CD14-positive monocyte (primary cell): ENCODE measurements at regions not wholly inside any gene's neighbourhood (a gene's known extent, or its start where the extent isn't known, plus 50 kb on each side); places are given as distances from the start of the nearest gene placed in this dataset.

Experiments
- DNase-seq, 3 donors: peaks; one replicate each; pipeline ENCODE4 v3.0.0-alpha.2; 2011 to 2022
- H2AFZ ChIP-seq: 2 replicates; pipeline ENCODE4 v1.6.0; 2012; ENCODE audit warnings: mild to moderate bottlenecking, low read depth, low read length, inconsistent platforms; ENCODE audit not compliant: insufficient read depth, poor library complexity, severe bottlenecking
- H3K27ac ChIP-seq, 2 donors: 1 replicate in 1 of 2; 2 replicates in 1 of 2; pipeline ENCODE4 v1.5.1; 2012 to 2013; ENCODE audit warnings: low read length in 2 of 2, control low read depth in 1 of 2, inconsistent platforms in 1 of 2, low read depth in 1 of 2, mild to moderate bottlenecking in 1 of 2
- H3K27me3 ChIP-seq, 2 donors: one replicate each; pipeline versions ENCODE4 v1.6.0 to v1.6.1; 2011 to 2013; ENCODE audit warnings: low read length in 2 of 2; ENCODE audit not compliant: control insufficient read depth in 2 of 2, insufficient read depth in 2 of 2
- H3K36me3 ChIP-seq, 2 donors: replicated peaks in 1 of 2; 1 replicate in 1 of 2; 2 replicates in 1 of 2; pipeline versions ENCODE4 v1.5.1 to v1.6.1; 2012 to 2013; ENCODE audit warnings: low read length in 2 of 2, control low read depth in 1 of 2, inconsistent platforms in 1 of 2, mild to moderate bottlenecking in 1 of 2; ENCODE audit not compliant: insufficient read depth in 2 of 2, control insufficient read depth in 1 of 2
- H3K4me1 ChIP-seq, 2 donors: 1 replicate in 1 of 2; 2 replicates in 1 of 2; pipeline versions ENCODE4 v1.5.1 to v1.6.1; 2012 to 2013; ENCODE audit warnings: low read length in 2 of 2, control low read depth in 1 of 2, inconsistent platforms in 1 of 2, mild to moderate bottlenecking in 1 of 2, moderate library complexity in 1 of 2; ENCODE audit not compliant: insufficient read depth in 2 of 2, control insufficient read depth in 1 of 2
- H3K4me2 ChIP-seq: replicated peaks from 2 replicates; pipeline ENCODE3; 2012; ENCODE audit warnings: low read length, moderate library complexity, mild to moderate bottlenecking; ENCODE audit not compliant: poor library complexity, severe bottlenecking; ENCODE audit errors: extremely low read depth
- H3K4me3 ChIP-seq, 3 experiments: fragments of 200-600 bp in 1 of 3; sonication (generic) in 1 of 3; replicated peaks in 1 of 3; 1 replicate in 2 of 3; 2 replicates in 1 of 3; pipeline ENCODE4 v1.5.1; 2011 to 2013; ENCODE audit warnings: low read length in 3 of 3, mild to moderate bottlenecking in 3 of 3, control low read depth in 2 of 3, low read depth in 2 of 3, inconsistent platforms in 1 of 3, moderate library complexity in 1 of 3
- H3K79me2 ChIP-seq: 2 replicates; pipeline ENCODE4 v1.6.0; 2012; ENCODE audit warnings: mild to moderate bottlenecking, control low read depth, inconsistent platforms, low read length, moderate library complexity; ENCODE audit not compliant: insufficient read depth
- H3K9ac ChIP-seq: 2 replicates; pipeline ENCODE4 v1.6.0; 2017; ENCODE audit warnings: low read length, mild to moderate bottlenecking; ENCODE audit not compliant: insufficient read depth, poor library complexity, severe bottlenecking
- H3K9me3 ChIP-seq, 2 donors: replicated peaks in 1 of 2; 1 replicate in 1 of 2; 2 replicates in 1 of 2; pipeline versions ENCODE4 v1.5.1 to v1.6.1; 2012 to 2013; ENCODE audit warnings: low read length in 2 of 2, control low read depth in 1 of 2; ENCODE audit not compliant: control insufficient read depth in 1 of 2, insufficient read depth in 1 of 2
- H4K20me1 ChIP-seq: 2 replicates; pipeline ENCODE4 v1.6.0; 2012; ENCODE audit warnings: mild to moderate bottlenecking, low read length, control low read depth, moderate library complexity; ENCODE audit not compliant: insufficient read depth
- H3K27ac Mint-ChIP-seq, 7 donors: one replicate each; pipeline ENCODE4 v1.8.0; 2020; ENCODE audit warnings: mild to moderate bottlenecking in 7 of 7, mixed read lengths in 7 of 7, moderate library complexity in 6 of 7, inconsistent platforms in 2 of 7
- H3K27me3 Mint-ChIP-seq, 3 donors: one replicate each; pipeline ENCODE4 v1.8.0; 2021 to 2022; ENCODE audit warnings: low read depth in 3 of 3, mild to moderate bottlenecking in 3 of 3, mixed read lengths in 3 of 3, moderate library complexity in 3 of 3, inconsistent platforms in 1 of 3
- H3K36me3 Mint-ChIP-seq, 2 donors: one replicate each; pipeline ENCODE4 v1.8.0; 2020; ENCODE audit warnings: mixed read lengths in 2 of 2, inconsistent platforms in 1 of 2, mild to moderate bottlenecking in 1 of 2
- H3K4me1 Mint-ChIP-seq: one replicate; pipeline ENCODE4 v1.8.0; 2020; ENCODE audit warnings: mild to moderate bottlenecking, mixed read lengths
- H3K4me3 Mint-ChIP-seq, 2 donors: one replicate each; pipeline ENCODE4 v1.8.0; 2020; ENCODE audit warnings: mild to moderate bottlenecking in 2 of 2, mixed read lengths in 2 of 2, moderate library complexity in 1 of 2
- H3K9me3 Mint-ChIP-seq, 7 donors: one replicate each; pipeline ENCODE4 v1.8.0; 2020 to 2022; ENCODE audit warnings: mixed read lengths in 7 of 7, mild to moderate bottlenecking in 6 of 7, moderate library complexity in 6 of 7, inconsistent platforms in 2 of 7
- WGBS: methylation state at CpG from one replicate; pipeline ENCODE4 v1.1.5; 2013; ENCODE audit warnings: missing lambda C conversion rate; ENCODE audit not compliant: insufficient coverage; 5-methylcytosine and 5-hydroxymethylcytosine counted together
- intact Hi-C, 2 donors: fragments of 100-400 bp; cut with micrococcal nuclease; formaldehyde crosslinking; loops; one replicate each; pipeline versions ENCODE4 v1.15.0 to v1.15.1; 2023
- TF ChIP-seq, protein P1 (sequence below): fragments of 200-600 bp; IDR thresholded peaks from one replicate; pipeline ENCODE4 v1.8.0; 2022; ENCODE audit warnings: antibody characterized with exemption, mild to moderate bottlenecking

DNA sequence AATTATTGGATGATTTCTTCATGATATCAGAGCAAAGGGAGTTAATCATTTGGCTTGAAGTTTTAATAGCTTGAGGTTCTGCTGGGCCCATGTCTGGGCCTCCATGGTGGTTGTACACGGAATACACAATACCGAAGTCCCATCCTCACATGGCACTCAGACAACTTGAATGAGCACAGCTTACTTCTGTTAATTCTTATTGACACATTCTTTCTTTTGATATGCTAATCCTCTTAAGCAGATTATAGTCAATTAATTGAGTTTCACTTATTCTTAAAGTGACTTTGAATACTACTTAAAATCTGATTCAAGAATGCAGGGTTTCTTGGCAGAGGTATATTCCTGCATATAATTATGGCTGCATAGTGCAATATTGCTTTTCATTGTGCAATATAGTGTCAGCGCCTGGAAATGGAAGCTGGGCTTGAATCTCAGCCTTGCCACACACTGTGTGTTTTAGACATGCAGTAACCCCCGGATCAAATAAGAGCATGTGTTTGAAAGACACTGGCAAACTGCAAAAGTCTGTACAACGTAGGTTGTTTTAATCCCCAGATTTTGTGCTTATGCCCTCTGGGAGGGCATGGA lies 543.5 kb upstream of the ADARB2 start:
- no peak overlapping the region for H3K4me2 ChIP-seq
- no peak overlapping the region for H3K27ac ChIP-seq
- H4K20me1 ChIP-seq, result no peaks in the 10 kb centered on the region
- Mint-ChIP-seq H3K9me3 (peaks cover 0 to 8% (median 0%) of the 10 kb centered on the region in 7 donors), H3K27me3 (peaks cover 0 to 5% (median 0%) of the 10 kb centered on the region in 3 donors), H3K27ac (no peak overlapping the region), H3K4me1 (no peaks in the 10 kb centered on the region), H3K36me3 (no peaks in the 10 kb centered on the region), H3K4me3 (no peak overlapping the region)
- no peaks in the 10 kb centered on the region for H3K79me2 ChIP-seq
- H3K36me3 ChIP-seq, result no peaks in the 10 kb centered on the region
- WGBS, result 90% methylated on average over 3 of the region's 5 CpGs
- no peak for DNase-seq
- TF ChIP-seq, protein P1, sequence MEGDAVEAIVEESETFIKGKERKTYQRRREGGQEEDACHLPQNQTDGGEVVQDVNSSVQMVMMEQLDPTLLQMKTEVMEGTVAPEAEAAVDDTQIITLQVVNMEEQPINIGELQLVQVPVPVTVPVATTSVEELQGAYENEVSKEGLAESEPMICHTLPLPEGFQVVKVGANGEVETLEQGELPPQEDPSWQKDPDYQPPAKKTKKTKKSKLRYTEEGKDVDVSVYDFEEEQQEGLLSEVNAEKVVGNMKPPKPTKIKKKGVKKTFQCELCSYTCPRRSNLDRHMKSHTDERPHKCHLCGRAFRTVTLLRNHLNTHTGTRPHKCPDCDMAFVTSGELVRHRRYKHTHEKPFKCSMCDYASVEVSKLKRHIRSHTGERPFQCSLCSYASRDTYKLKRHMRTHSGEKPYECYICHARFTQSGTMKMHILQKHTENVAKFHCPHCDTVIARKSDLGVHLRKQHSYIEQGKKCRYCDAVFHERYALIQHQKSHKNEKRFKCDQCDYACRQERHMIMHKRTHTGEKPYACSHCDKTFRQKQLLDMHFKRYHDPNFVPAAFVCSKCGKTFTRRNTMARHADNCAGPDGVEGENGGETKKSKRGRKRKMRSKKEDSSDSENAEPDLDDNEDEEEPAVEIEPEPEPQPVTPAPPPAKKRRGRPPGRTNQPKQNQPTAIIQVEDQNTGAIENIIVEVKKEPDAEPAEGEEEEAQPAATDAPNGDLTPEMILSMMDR, result no peak
- H2AFZ ChIP-seq, result no peak overlapping the region
- no peak overlapping the region for H3K4me3 ChIP-seq
- H3K4me1 ChIP-seq, result no peaks in the 10 kb centered on the region
- H3K27me3 ChIP-seq, result no peaks in the 10 kb centered on the region
- peaks cover 0 to 4% of the 10 kb centered on the region in 2 donors for H3K9me3 ChIP-seq
- intact Hi-C loops, result no loop called here
- no peak overlapping the region for H3K9ac ChIP-seq

DNA sequence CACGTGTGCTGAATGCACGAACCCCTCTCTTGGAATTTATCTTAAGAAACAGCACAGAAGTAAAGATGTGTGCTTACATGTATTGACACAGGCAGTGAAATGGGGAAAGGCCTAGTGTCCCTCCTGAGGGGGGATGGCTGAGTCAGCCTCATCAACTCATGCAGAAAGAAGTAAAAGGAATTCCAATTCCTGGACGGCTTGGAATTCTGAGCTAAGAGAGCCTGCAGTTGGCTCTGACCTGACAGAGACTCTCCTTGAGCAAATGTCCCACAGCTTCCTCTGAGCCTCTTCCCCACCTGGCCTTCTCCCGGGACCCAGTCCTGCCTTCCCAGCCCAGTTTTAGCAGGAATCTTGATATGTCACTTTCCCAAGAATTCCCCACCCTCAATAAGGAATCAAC lies 542.4 kb upstream of the ADARB2 start:
- Mint-ChIP-seq H3K27me3 (peaks cover 0 to 5% (median 0%) of the 10 kb centered on the region in 3 donors), H3K27ac (no peak overlapping the region), H3K4me1 (no peaks in the 10 kb centered on the region), H3K4me3 (no peak overlapping the region), H3K36me3 (no peaks in the 10 kb centered on the region), H3K9me3 (peaks cover 0 to 11% (median 5%) of the 10 kb centered on the region in 7 donors)
- WGBS, result 78% methylated on average over 2 of the region's 4 CpGs
- DNase-seq, result no peak
- Histone ChIP-seq H2AFZ (no peak overlapping the region), H3K9me3 (peaks cover 0 to 9% of the 10 kb centered on the region in 2 donors), H3K36me3 (no peaks in the 10 kb centered on the region), H3K4me2 (no peak overlapping the region), H3K9ac (no peak overlapping the region), H3K79me2 (no peaks in the 10 kb centered on the region), H4K20me1 (no peaks in the 10 kb centered on the region), H3K27ac (no peak overlapping the region), H3K4me1 (no peaks in the 10 kb centered on the region), H3K27me3 (no peaks in the 10 kb centered on the region), H3K4me3 (no peak overlapping the region)
- intact Hi-C loops, result no loop called here
- TF ChIP-seq, protein P1, result no peak
